IPS DF 6.9 (cell line): ENCODE measurements at regions not wholly inside any gene's neighbourhood (a gene's known extent, or its start where the extent isn't known, plus 50 kb on each side); places are given as distances from the start of the nearest gene placed in this dataset.
"Not testable (repeated sequence)": the region's sequence is repeated elsewhere in the genome, so short reads cannot be mapped to it uniquely, and the experiment has no call there.

Experiments used
- DNase-seq: peaks from one replicate; pipeline ENCODE4 v3.0.0-alpha.2; 2013; ENCODE audit warnings: low read depth, low spot score
- H3K27ac ChIP-seq: one replicate; pipeline ENCODE4 v1.5.1; 2013; ENCODE audit warnings: low read length, control low read depth
- H3K27me3 ChIP-seq: 2 replicates; pipeline ENCODE4 v1.6.1; 2013; ENCODE audit warnings: mild to moderate bottlenecking, low read length; ENCODE audit not compliant: control insufficient read depth, insufficient read depth
- H3K36me3 ChIP-seq: 2 replicates; pipeline ENCODE4 v1.6.1; 2013; ENCODE audit warnings: low read length; ENCODE audit not compliant: control insufficient read depth, insufficient read depth
- H3K4me1 ChIP-seq: 2 replicates; pipeline ENCODE4 v1.6.1; 2013; ENCODE audit warnings: low read length; ENCODE audit not compliant: control insufficient read depth, insufficient read depth
- H3K4me3 ChIP-seq: 2 replicates; pipeline ENCODE4 v1.5.1; 2013; ENCODE audit warnings: mild to moderate bottlenecking, low read length
- H3K9me3 ChIP-seq: 2 replicates; pipeline ENCODE4 v1.6.1; 2013; ENCODE audit warnings: low read length, inconsistent platforms; ENCODE audit not compliant: control insufficient read depth, insufficient read depth
- WGBS: extraction: QIAGEN DNeasy Blood & Tissue Kit; methylation state at CpG from one replicate; pipeline ENCODE4 v1.1.7; 2013; ENCODE audit warnings: mixed read lengths, missing lambda C conversion rate; ENCODE audit not compliant: insufficient read length, insufficient coverage; 5-methylcytosine and 5-hydroxymethylcytosine counted together

- H3K27ac ChIP-seq, result no peak overlapping the region
- no CpG with 5 or more reads among the region's 5 CpGs for WGBS
- no peaks in the 10 kb centered on the region for H3K9me3 ChIP-seq
- no peaks in the 10 kb centered on the region for H3K4me1 ChIP-seq
- no peak for DNase-seq
- no peaks in the 10 kb centered on the region for H3K27me3 ChIP-seq
- no peaks in the 10 kb centered on the region for H3K36me3 ChIP-seq
- H3K4me3 ChIP-seq, result no peak overlapping the region
These were observed 500.7 kb downstream of the SPATA31D1 start for GRCh38 chr9:82489201-82489821.

GRCh38 chr9:82490019-82490499 lies 501.5 kb downstream of the SPATA31D1 start:
- no peaks in the 10 kb centered on the region for H3K4me1 ChIP-seq
- no peaks in the 10 kb centered on the region for H3K36me3 ChIP-seq
- no peak for DNase-seq
- no peaks in the 10 kb centered on the region for H3K27me3 ChIP-seq
- H3K4me3 ChIP-seq, result no peak overlapping the region
- no peaks in the 10 kb centered on the region for H3K9me3 ChIP-seq
- H3K27ac ChIP-seq, result no peak overlapping the region
- WGBS, result no CpG with 5 or more reads among the region's 4 CpGs

- not testable (repeated sequence) for H3K9me3 ChIP-seq, H3K4me3 ChIP-seq, H3K27ac ChIP-seq, H3K36me3 ChIP-seq, DNase-seq, H3K4me1 ChIP-seq, H3K27me3 ChIP-seq
- WGBS, result no CpG with 5 or more reads among the region's 5 CpGs
These were observed 502.2 kb downstream of the SPATA31D1 start for GRCh38 chr9:82490821-82491220.

GRCh38 chr9:82491604-82492003 lies 503.0 kb downstream of the SPATA31D1 start:
- DNase-seq, result no peak
- Histone ChIP-seq H3K4me3 (no peak overlapping the region), H3K36me3 (no peaks in the 10 kb centered on the region), H3K4me1 (no peaks in the 10 kb centered on the region), H3K27ac (no peak overlapping the region), H3K9me3 (no peaks in the 10 kb centered on the region), H3K27me3 (no peaks in the 10 kb centered on the region)
- WGBS, result no CpG with 5 or more reads among the region's 3 CpGs

GRCh38 chr9:82492274-82492673 lies 503.7 kb downstream of the SPATA31D1 start:
- Histone ChIP-seq H3K27ac (no peak overlapping the region), H3K9me3 (no peaks in the 10 kb centered on the region), H3K36me3 (no peaks in the 10 kb centered on the region), H3K4me1 (no peaks in the 10 kb centered on the region), H3K4me3 (no peak overlapping the region), H3K27me3 (no peaks in the 10 kb centered on the region)
- no CpG with 5 or more reads among the region's 4 CpGs for whole genome bisulfite sequencing
- DNase-seq, result no peak

- no peak overlapping the region for H3K27ac ChIP-seq
- H3K4me3 ChIP-seq, result no peak overlapping the region
- no peaks in the 10 kb centered on the region for H3K9me3 ChIP-seq
- WGBS, result no CpG with 5 or more reads among the region's 16 CpGs
- H3K27me3 ChIP-seq, result no peaks in the 10 kb centered on the region
- no peaks in the 10 kb centered on the region for H3K4me1 ChIP-seq
- H3K36me3 ChIP-seq, result no peaks in the 10 kb centered on the region
- DNase-seq, result no peak
These were observed 507.6 kb downstream of the SPATA31D1 start for GRCh38 chr9:82495884-82496777.

- no peaks in the 10 kb centered on the region for H3K36me3 ChIP-seq
- no peaks in the 10 kb centered on the region for H3K9me3 ChIP-seq
- H3K4me3 ChIP-seq, result no peak overlapping the region
- no peaks in the 10 kb centered on the region for H3K27me3 ChIP-seq
- no CpG with 5 or more reads among the region's 3 CpGs for WGBS
- H3K27ac ChIP-seq, result no peak overlapping the region
- no peak for DNase-seq
- H3K4me1 ChIP-seq, result no peaks in the 10 kb centered on the region
These were observed 510.2 kb downstream of the SPATA31D1 start for GRCh38 chr9:82498541-82499317.

- Histone ChIP-seq H3K27me3 (no peaks in the 10 kb centered on the region), H3K27ac (no peak overlapping the region)
- DNase-seq, result no peak
These were observed 510.8 kb downstream of the SPATA31D1 start for GRCh38 chr9:82499337-82499736.

GRCh38 chr9:82504620-82505019 lies 516.0 kb downstream of the SPATA31D1 start:
- no CpG with 5 or more reads among the region's 2 CpGs for WGBS

More at GRCh38 chr9:82499337-82499736, 510.8 kb downstream of the SPATA31D1 start:
- Histone ChIP-seq H3K4me1 (no peaks in the 10 kb centered on the region), H3K4me3 (no peak overlapping the region), H3K9me3 (no peaks in the 10 kb centered on the region), H3K36me3 (no peaks in the 10 kb centered on the region)

GRCh38 chr9:82511626-82512025 lies 523.1 kb downstream of the SPATA31D1 start:
- DNase-seq, result no peak

More at GRCh38 chr9:82504620-82505019, 516.0 kb downstream of the SPATA31D1 start:
- Histone ChIP-seq H3K4me1 (no peaks in the 10 kb centered on the region), H3K36me3 (no peaks in the 10 kb centered on the region), H3K27me3 (no peaks in the 10 kb centered on the region), H3K4me3 (no peak overlapping the region), H3K9me3 (no peaks in the 10 kb centered on the region), H3K27ac (no peak overlapping the region)
- DNase-seq, result no peak

More at GRCh38 chr9:82511626-82512025, 523.1 kb downstream of the SPATA31D1 start:
- Histone ChIP-seq H3K36me3 (no peaks in the 10 kb centered on the region), H3K4me1 (no peaks in the 10 kb centered on the region), H3K4me3 (no peak overlapping the region), H3K27me3 (no peaks in the 10 kb centered on the region), H3K9me3 (no peaks in the 10 kb centered on the region), H3K27ac (no peak overlapping the region)
- WGBS, result no CpG with 5 or more reads among the region's 7 CpGs
